ENCODE measurements at regions not wholly inside any gene's neighbourhood (a gene's known extent, or its start where the extent isn't known, plus 50 kb on each side); places are given as distances from the start of the nearest gene placed in this dataset.

- FAIRE-seq (no peak), DNase-seq (peak; percentile 71 to 84 (median 74))
- no peaks in the 10 kb centered on the region for H3K4me1 ChIP-seq (ENCODE audit: control insufficient read depth in 2 of 3, insufficient read depth in 2 of 3, low read depth in 1 of 3, low read length in 3 of 3)
- H3K36me3 ChIP-seq (ENCODE audit: control insufficient read depth in 2 of 3, insufficient read depth in 3 of 3, low read length in 3 of 3) = no peaks in the 10 kb centered on the region
- H3K9me3 ChIP-seq (ENCODE audit: control insufficient read depth in 2 of 3, insufficient read depth in 1 of 3, low read length in 3 of 3) = no peaks in the 10 kb centered on the region
- H3K9ac ChIP-seq (ENCODE audit: low read length in 3 of 3) = no peak overlapping the region
- intact Hi-C loops (cut with DNase I) = no loop called here
- TF ChIP-seq, protein P1, sequence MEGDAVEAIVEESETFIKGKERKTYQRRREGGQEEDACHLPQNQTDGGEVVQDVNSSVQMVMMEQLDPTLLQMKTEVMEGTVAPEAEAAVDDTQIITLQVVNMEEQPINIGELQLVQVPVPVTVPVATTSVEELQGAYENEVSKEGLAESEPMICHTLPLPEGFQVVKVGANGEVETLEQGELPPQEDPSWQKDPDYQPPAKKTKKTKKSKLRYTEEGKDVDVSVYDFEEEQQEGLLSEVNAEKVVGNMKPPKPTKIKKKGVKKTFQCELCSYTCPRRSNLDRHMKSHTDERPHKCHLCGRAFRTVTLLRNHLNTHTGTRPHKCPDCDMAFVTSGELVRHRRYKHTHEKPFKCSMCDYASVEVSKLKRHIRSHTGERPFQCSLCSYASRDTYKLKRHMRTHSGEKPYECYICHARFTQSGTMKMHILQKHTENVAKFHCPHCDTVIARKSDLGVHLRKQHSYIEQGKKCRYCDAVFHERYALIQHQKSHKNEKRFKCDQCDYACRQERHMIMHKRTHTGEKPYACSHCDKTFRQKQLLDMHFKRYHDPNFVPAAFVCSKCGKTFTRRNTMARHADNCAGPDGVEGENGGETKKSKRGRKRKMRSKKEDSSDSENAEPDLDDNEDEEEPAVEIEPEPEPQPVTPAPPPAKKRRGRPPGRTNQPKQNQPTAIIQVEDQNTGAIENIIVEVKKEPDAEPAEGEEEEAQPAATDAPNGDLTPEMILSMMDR (IDR thresholded peaks at IDR 0.05; ENCODE audit: borderline replicate concordance, extremely low read depth, insufficient read depth) = no peak
- no peak overlapping the region for H3K27ac ChIP-seq (ENCODE audit: low read depth in 2 of 2, low read length in 2 of 2)
- no peak overlapping the region for H3K4me3 ChIP-seq (ENCODE audit: low read length in 3 of 3)
- no peaks in the 10 kb centered on the region for H3K27me3 ChIP-seq (ENCODE audit: control insufficient read depth, insufficient read depth, low read length)
Observed at GRCh38 chr5:171614971-171615653, 170.5 kb upstream of the SMIM23 start.

DNA sequence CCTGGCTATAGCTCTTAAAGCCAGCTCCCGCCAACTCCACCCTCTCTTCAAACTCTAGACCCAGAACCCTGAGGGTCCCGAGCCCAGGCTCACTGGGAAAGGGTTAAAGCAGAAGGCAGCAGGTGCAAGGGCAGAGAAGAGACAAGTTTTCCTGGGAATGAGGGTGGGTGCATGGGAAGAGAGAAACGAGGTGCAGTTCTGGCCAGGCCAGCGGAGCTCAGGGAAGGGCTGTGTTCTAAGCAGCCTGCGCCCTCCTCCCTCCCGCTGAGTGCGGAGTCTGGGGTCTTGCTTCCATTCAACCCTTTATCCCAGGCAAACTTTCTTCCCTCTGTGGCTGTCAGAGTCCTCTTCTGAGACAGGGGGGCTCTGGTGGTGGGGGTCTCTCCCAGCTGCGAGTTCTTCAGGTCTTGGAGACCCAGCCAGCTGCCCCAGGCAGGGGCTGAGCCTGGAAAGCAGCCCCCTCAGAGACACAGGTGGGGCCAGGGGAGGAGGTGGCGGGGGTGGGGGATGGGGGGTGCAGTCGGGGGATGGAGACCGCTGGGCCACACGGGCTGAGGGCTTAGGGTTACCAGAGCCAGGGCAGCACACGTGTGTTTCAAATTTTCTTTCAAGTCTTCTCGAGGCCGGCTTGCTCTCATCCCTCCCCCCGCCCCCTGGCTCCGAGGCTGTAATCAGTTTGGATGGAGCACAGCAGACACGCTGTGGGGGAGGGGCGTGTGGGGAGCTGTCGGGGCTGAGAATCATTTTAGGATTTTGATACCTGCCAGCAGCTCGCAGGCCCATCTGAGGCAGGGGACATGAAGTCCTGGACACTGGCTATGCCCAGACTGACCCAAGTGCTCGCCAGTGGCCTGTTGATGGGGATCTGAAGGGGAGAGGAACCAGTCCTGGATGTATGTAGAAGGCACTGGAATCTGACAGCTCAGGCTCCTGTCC, 169.6 kb upstream of the SMIM23 start:
- TF ChIP-seq, protein P1 (IDR thresholded peaks at IDR 0.05; ENCODE audit: borderline replicate concordance, extremely low read depth, insufficient read depth) = no peak
- intact Hi-C loops (cut with DNase I) = no loop called here
- Histone ChIP-seq H3K4me1 (ENCODE audit: control insufficient read depth in 2 of 3, insufficient read depth in 2 of 3, low read depth in 1 of 3, low read length in 3 of 3) (no peaks in the 10 kb centered on the region), H3K9ac (ENCODE audit: low read length in 3 of 3) (no peak overlapping the region), H3K36me3 (ENCODE audit: control insufficient read depth in 2 of 3, insufficient read depth in 3 of 3, low read length in 3 of 3) (no peaks in the 10 kb centered on the region), H3K9me3 (ENCODE audit: control insufficient read depth in 2 of 3, insufficient read depth in 1 of 3, low read length in 3 of 3) (no peaks in the 10 kb centered on the region), H3K27ac (ENCODE audit: low read depth in 2 of 2, low read length in 2 of 2) (no peak overlapping the region), H3K4me3 (ENCODE audit: low read length in 3 of 3) (no peak overlapping the region), H3K27me3 (ENCODE audit: control insufficient read depth, insufficient read depth, low read length) (no peaks in the 10 kb centered on the region)
- FAIRE-seq = no peak
- peak in 2 of 5 donors; percentile 31 to 53 for DNase-seq

DNA sequence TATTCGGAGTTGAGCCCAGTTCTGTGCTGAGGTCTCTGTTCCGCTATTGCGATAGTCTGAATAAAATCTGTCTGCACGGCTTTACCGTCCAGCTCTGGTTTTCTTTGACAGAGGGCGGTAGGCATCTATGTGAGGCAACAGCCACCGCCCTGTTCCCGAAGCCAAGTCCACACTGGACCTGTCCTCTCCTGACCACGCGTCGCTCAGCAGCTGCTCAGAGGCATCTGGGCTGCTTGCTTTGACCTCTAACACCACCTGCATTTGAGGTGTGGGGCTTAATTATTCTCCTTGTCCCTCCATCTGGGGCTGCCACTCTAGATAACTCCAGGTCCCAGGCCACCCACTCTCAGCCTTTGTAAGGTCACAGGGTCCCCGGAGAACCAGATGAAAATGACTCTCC, 168.4 kb upstream of the SMIM23 start:
- no peak overlapping the region for H3K27ac ChIP-seq (ENCODE audit: low read depth in 2 of 2, low read length in 2 of 2)
- intact Hi-C loops (cut with DNase I) = no loop called here
- TF ChIP-seq, protein P1 (IDR thresholded peaks at IDR 0.05; ENCODE audit: borderline replicate concordance, extremely low read depth, insufficient read depth) = no peak
- FAIRE-seq (no peak), DNase-seq (peak in 1 of 5 donors; percentile 15)
- no peaks in the 10 kb centered on the region for H3K36me3 ChIP-seq (ENCODE audit: control insufficient read depth in 2 of 3, insufficient read depth in 3 of 3, low read length in 3 of 3)
- H3K9me3 ChIP-seq (ENCODE audit: control insufficient read depth in 2 of 3, insufficient read depth in 1 of 3, low read length in 3 of 3) = no peaks in the 10 kb centered on the region
- H3K4me1 ChIP-seq (ENCODE audit: control insufficient read depth in 2 of 3, insufficient read depth in 2 of 3, low read depth in 1 of 3, low read length in 3 of 3) = no peaks in the 10 kb centered on the region
- no peak overlapping the region for H3K9ac ChIP-seq (ENCODE audit: low read length in 3 of 3)
- H3K27me3 ChIP-seq (ENCODE audit: control insufficient read depth, insufficient read depth, low read length) = no peaks in the 10 kb centered on the region
- no peak overlapping the region for H3K4me3 ChIP-seq (ENCODE audit: low read length in 3 of 3)
